Left ventricle myocardium inferior (tissue), 1 donor: ENCODE measurements at regions not wholly inside any gene's neighbourhood (a gene's known extent, or its start where the extent isn't known, plus 50 kb on each side); places are given as distances from the start of the nearest gene placed in this dataset.

Source experiments
- DNase-seq: peaks from one replicate; pipeline ENCODE4 v3.0.0-alpha.2; 2020
- H3K27ac ChIP-seq: fragments of 200-600 bp; replicated peaks from 2 replicates; pipeline ENCODE4 v1.8.0; 2021
- H3K27me3 ChIP-seq: fragments of 200-600 bp; 2 replicates; pipeline ENCODE4 v1.8.0; 2021; ENCODE audit warnings: low read depth
- H3K36me3 ChIP-seq: fragments of 200-600 bp; 2 replicates; pipeline ENCODE4 v1.8.0; 2021
- H3K4me1 ChIP-seq: fragments of 200-600 bp; 2 replicates; pipeline ENCODE4 v1.8.0; 2021
- H3K4me3 ChIP-seq: fragments of 200-600 bp; 2 replicates; pipeline ENCODE4 v1.8.0; 2021; ENCODE audit warnings: mild to moderate bottlenecking, moderate library complexity
- H3K9me3 ChIP-seq: fragments of 200-600 bp; replicated peaks from 2 replicates; pipeline ENCODE4 v1.8.0; 2021
- intact Hi-C: fragments of 100-400 bp; cut with micrococcal nuclease; formaldehyde crosslinking; loops from one replicate; pipeline ENCODE4 v1.11.0; 2022
- TF ChIP-seq, protein P1 (sequence below): fragments of 200-600 bp; IDR thresholded peaks from 2 replicates; pipeline ENCODE4 v1.8.0; 2021; ENCODE audit warnings: antibody characterized with exemption, mild to moderate bottlenecking, borderline replicate concordance
- donor health status: DM: no; HTN: yes; CAD: no; lungs with severe emphysema.

DNA sequence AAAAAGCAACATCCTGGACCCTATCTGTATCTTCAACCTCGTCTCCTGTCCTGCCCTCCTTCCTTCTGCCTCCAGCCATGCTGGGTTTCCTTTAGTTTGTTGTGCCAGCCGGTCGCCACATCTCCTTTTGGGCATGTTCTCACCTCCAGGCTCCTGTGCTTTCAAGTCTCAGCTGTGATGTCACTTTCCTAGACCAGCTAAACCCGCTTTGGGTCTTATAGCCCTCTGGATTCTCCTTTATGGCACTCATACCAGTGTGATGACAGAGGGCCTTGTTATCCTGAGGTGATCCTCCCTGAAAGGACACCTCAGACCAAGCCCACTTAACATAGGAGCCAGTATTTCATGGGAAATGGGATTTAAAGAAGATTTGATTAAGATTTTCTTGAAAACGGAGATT, 108.6 kb downstream of the EMX2 start:
- H3K4me3 ChIP-seq: no peak overlapping the region
- peaks cover 21% of the 10 kb centered on the region for H3K27me3 ChIP-seq
- peaks cover 33% of the 10 kb centered on the region for H3K9me3 ChIP-seq
- intact Hi-C loops: no loop called here
- no peak overlapping the region for H3K27ac ChIP-seq
- no peaks in the 10 kb centered on the region for H3K36me3 ChIP-seq
- H3K4me1 ChIP-seq: no peaks in the 10 kb centered on the region
- TF ChIP-seq, protein P1, sequence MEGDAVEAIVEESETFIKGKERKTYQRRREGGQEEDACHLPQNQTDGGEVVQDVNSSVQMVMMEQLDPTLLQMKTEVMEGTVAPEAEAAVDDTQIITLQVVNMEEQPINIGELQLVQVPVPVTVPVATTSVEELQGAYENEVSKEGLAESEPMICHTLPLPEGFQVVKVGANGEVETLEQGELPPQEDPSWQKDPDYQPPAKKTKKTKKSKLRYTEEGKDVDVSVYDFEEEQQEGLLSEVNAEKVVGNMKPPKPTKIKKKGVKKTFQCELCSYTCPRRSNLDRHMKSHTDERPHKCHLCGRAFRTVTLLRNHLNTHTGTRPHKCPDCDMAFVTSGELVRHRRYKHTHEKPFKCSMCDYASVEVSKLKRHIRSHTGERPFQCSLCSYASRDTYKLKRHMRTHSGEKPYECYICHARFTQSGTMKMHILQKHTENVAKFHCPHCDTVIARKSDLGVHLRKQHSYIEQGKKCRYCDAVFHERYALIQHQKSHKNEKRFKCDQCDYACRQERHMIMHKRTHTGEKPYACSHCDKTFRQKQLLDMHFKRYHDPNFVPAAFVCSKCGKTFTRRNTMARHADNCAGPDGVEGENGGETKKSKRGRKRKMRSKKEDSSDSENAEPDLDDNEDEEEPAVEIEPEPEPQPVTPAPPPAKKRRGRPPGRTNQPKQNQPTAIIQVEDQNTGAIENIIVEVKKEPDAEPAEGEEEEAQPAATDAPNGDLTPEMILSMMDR: no peak
- no peak for DNase-seq

DNA sequence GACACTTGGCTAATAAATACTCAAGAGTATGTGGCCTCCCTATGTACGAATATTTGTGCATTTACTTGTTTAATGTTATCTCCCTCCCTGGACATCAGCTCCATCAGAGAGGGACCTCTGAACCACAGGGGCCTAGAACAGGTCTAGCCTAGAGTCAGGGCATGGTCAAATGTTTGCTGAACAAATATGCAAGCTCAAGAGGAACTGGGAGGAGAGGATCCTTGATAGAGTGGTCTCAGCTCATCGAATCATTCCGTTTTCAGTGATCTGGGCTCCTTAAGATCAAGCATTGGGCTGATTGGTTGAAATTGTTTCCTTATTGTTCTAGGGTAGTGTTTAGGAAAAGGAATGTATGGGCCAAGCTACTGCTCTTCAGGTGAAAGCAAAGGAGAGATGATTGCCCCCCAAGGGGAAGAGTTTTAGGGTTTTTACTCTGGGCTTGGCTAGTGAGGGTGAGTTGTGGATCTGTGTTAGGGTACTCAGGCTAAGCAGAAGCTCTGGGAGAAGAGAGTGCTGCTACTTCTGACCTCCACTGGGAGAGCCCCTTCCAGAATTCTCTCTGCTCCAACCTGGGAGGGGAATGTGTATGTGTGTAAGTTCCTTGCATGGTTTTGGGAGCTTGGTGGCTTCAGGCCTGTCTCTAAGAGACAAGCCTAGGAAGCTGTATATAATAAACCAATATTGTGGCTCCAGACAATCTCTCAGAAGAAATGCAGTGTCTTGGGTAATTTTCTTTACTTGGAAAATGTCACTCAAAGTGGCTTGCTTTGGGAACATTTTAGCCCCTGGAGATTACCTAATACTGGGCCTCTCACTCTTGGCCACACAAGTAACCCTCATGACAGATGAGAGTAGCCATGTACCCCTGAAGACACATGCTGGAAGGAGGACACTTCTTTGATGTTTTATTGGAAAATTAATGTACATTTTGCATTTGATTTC, 110.0 kb downstream of the EMX2 start:
- intact Hi-C loops: no loop called here
- no peaks in the 10 kb centered on the region for H3K4me1 ChIP-seq
- no peak for DNase-seq

DNA sequence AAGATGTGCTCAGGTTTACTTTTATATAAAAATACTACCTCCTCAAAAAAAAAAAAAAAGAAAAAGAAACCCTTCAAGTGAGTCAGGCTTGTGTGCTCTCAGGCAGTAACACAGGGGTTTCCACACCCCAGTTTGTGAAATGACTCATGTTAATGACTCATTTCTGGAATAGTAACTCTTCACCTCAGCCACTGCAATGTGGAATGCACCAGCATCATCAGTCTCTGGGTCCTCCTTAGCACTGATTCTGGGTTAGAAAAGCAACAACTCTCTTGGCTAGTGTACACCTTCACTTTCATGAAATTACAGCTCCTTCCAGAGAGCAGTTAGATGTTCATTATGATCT, 110.6 kb downstream of the EMX2 start:
- intact Hi-C loops: no loop called here
- TF ChIP-seq, protein P1: no peak
- Histone ChIP-seq H3K27me3 (peaks cover 12% of the 10 kb centered on the region), H3K27ac (no peak overlapping the region), H3K4me3 (no peak overlapping the region), H3K36me3 (no peaks in the 10 kb centered on the region), H3K4me1 (no peaks in the 10 kb centered on the region), H3K9me3 (peaks cover 33% of the 10 kb centered on the region)
- DNase-seq: no peak

More for the DNA sequence above, 110.0 kb downstream of the EMX2 start:
- TF ChIP-seq, protein P1: no peak
- Histone ChIP-seq H3K27ac (no peak overlapping the region), H3K27me3 (peaks cover 13% of the 10 kb centered on the region), H3K4me3 (no peak overlapping the region), H3K9me3 (peaks cover 33% of the 10 kb centered on the region), H3K36me3 (no peaks in the 10 kb centered on the region)

DNA sequence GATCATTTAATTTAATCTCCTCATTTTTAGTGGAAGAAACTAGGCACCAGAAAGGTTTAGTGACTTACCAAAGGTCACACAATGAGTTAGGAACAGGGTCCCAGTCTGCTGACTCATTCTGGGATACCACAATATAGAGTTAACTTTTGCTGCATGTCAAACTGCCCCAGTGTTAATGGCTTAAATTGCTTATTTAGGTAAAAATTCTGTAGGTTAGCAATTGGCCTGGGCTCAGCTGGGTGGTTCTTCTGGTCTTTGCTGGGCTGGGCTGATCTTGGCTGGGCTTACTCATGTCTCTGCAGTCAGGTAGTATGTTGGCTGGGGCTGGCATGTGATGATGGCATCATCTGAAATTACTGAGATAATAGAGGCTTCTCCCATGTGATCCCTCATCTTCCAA, 111.6 kb downstream of the EMX2 start:
- Histone ChIP-seq H3K4me1 (no peaks in the 10 kb centered on the region), H3K4me3 (no peak overlapping the region), H3K27me3 (peaks cover 5% of the 10 kb centered on the region), H3K27ac (no peak overlapping the region), H3K36me3 (no peaks in the 10 kb centered on the region), H3K9me3 (peaks cover 33% of the 10 kb centered on the region)
- TF ChIP-seq, protein P1: no peak
- no peak for DNase-seq
- intact Hi-C loops: no loop called here

DNA sequence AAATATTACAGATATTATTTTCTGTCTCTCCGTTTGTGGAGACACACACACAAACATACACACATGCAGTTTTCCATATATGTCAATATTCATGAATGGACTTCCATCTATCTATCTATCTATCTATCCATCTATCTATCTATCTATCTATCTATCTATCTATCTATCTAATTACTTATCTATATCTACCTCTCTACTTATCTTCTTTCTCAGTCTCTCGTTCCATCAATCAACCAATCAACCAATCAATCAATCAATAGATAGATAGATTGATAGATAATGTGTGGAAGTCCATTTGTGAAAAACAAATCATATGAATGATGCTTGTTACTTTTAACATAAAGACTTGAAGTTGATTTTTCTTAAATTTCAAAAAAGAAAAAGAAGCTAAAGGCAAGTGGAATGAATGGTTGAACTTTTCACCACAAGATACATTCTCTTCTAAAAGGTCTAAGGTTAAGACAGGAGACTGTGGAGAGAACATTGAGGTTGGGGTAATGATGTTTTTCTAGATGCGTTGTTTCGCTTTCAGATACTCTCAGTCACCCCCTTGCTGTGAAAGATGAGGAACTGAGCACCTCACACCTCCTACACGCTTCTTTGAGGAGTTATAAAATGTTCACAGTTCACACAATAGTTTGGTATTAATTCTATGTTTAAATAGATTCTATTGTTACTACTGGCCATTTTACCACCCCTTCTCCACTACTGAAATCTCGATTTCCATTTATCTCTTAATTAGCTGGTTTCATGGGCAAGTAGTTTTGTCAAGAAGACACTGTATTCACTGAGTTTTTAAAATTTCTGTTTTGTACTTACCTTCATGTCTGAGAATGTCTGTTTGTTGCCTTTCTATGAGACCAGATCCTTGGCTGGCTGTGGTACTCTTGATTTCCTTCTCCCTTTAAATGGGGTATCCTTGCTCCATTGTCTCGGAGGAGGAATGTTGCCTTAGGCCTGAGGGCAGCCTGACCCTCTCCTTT, 114.1 kb downstream of the EMX2 start:
- TF ChIP-seq, protein P1: no peak
- H3K9me3 ChIP-seq: peaks cover 17% of the 10 kb centered on the region

More for the DNA sequence above, 114.1 kb downstream of the EMX2 start:
- DNase-seq: no peak
- no peak overlapping the region for H3K27ac ChIP-seq
- H3K4me3 ChIP-seq: no peak overlapping the region
- intact Hi-C loops: no loop called here
- H3K36me3 ChIP-seq: no peaks in the 10 kb centered on the region
- H3K4me1 ChIP-seq: no peaks in the 10 kb centered on the region
- H3K27me3 ChIP-seq: peaks cover 13% of the 10 kb centered on the region
